ENCODE measurements at regions not wholly inside any gene's neighbourhood (a gene's known extent, or its start where the extent isn't known, plus 50 kb on each side); places are given as distances from the start of the nearest gene placed in this dataset.
"Not testable (repeated sequence)": the region's sequence is repeated elsewhere in the genome, so short reads cannot be mapped to it uniquely, and the experiment has no call there.

DNA sequence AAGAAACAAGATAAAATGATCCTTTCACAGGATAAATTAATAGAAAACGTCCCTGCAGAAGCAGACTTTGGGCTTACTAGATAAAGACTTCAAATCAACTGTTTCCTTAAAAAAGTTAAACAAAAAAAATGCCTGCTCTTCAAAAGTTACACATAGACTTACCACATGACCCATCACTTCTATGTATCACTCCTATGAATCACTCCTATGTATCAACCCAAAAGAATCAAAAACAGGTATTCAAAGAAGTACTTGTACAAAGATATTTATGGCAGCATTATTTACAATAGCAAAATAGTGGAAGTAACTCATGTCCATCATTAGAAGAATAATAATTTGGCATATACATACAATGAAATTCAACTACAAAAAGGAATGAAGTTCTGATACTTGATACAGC lies 56.3 kb upstream of the PRDM9 start:
- DNase-seq: no peak

DNA sequence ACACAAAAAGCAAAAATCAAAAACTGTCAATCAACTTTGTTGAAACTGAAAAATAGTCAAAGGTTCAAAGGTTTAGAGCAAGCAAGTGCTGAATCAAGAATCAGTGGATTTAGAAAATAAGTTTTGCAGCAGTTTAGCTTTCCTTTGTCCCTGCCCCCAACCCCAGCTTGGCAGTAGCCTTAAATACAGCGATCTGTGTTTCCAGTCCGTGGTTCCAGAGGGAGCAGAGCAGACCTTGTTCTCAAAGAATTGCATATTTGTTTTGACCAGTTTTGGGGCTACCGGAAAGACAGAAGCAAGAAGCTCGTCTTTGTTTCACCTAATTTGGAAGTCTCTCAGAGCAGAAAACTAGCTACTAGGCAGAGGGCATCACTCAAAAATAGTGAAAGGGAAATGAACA lies 57.2 kb upstream of the PRDM9 start:
- no peak for DNase-seq

DNA sequence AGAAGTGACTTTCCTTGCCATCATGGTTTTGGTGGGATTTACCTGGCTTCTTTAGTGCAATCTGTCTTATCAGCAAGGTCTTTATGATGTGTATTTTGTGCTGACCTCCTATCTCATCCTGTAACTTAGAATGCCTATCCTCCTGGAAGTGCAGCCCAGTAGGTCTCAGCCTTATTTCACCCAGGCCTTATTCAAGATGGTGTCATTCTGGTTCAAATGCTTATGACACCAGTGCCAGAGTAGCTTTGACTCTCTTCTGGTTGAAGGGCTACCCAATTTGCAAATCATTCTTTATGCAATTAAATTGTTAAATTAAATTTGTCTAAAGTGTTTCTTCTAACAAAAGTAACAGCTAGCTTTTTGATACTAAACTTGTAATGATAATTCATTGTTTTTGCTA lies 58.8 kb upstream of the PRDM9 start:
- no peak for DNase-seq

DNA sequence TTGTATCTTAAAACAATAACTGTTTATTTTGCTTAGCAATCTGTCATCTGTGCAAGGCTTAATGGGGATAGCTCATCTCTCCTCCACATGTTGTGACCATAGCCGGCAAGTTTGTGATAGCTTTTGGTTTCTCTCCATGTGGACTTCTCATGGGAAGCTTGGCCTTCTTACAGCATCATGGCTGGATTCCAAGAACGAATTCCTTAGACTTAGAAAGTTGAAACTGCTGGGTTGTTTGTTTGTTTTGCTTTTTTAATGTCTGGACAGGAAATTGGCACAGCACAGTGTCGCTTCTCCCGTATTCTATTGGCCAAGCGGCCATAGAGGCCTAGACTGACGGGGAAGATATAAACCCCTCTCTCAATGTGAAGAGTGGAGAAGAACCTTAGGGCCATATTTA lies 61.0 kb upstream of the PRDM9 start:
- DNase-seq: no peak

DNA sequence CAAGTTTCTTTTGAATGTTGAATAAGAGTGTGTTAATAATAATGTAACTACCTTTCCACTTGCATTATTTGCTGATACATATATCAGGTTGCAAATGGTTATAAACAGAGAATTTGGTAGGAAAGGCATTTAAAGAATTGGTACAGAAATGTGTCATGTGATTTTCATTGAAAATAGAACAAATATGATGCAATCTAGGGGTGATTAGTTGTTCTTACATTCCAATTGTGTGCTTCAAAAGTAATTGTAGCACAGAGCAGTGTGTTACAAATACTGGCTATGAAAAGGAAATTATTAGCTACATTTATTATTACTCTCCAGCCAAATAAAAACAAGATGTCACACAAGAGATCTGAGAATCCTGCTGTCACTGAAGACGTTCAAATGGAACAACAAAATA lies 61.8 kb upstream of the PRDM9 start:
- no peak for DNase-seq

DNA sequence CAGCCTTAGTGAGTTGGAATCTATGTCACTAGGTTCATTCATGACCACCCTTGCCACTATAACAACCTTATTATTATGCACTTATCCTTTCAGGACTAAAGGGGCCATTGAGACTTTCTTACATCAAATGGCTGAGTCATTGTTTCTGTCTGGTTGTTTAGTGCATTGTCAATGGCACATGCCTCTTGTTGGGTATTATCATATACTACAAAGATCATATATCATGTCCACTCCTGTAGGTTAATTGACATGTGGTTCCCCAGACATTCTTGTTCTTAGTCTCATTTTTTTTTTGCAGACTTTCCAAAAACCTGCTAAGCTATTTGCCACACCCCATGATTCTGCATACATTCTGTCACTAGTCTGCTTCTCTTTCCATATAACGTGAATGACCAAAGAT lies 66.7 kb upstream of the PRDM9 start:
- DNase-seq: no peak

DNA sequence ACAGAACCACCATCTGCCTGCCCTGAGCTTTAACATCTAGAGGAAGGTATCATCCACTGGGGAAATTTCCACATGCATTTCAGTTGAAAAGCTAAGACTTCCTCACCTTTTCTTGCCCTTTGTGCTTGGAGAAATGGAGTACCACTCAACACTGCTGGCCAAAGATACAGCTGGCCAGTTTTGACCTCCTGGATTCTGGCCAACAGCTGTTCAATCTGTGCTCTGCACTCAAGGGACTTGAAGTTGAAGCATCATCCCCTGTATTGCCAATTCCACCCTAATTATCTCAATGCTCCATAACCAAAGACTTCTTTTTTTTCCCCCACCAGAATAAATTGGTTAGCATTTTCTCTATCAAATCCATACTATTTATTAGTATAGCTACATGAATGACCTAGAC lies 70.4 kb upstream of the PRDM9 start:
- DNase-seq: no peak

DNA sequence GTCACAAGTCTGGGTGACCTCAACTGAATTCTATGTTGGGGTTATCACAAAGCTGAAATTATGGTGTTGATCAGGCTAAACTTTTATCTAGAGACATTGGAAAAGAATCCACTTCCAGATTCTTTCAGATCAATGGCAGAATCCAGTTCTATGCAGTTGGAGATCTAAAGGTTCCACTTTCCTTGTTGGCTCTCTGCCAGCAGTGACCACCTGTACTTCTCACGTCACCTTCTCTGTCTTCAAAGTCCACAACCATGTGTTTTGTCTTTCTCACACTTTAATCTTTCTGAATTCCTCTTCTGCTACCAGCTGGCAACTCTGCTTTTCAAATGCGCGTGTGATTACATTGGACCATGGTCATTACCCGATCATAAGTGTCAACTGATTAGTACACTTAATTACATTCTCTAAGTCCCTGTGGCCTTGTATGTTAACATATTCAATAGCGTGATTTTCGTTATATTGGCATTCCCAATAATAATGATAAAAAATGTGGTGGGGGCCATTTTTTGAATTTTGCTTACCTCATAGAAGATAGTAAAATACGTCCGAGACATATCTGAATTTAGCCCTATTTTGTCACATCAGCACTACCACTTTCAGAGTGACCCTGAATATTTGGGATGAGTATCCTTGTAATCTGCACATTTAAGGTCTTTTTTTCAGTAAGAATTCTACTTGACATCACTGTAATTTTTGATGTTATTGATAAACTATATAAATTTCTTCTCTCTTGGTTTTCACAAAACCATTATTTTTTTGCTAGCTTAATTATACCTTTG lies 73.7 kb upstream of the PRDM9 start:
- no peak for DNase-seq

DNA sequence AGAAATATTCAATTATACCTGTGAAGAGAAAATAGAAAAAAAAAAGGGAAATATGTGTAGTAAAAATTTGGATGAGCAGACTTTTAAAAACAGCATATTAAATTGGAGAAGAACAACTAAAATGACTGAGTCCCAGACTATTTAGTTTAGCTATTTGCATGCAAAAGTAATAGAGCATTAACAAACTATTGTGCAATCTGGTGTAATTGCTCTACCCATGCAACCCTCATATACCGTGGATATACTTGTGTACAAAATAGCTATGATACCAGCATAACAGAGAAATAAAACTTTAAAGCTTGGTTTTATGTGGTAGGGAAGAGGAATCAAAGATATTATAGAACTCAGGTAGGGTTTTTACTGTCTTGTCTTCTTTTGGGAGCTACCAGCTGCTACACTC lies 78.7 kb upstream of the PRDM9 start:
- DNase-seq: no peak

DNA sequence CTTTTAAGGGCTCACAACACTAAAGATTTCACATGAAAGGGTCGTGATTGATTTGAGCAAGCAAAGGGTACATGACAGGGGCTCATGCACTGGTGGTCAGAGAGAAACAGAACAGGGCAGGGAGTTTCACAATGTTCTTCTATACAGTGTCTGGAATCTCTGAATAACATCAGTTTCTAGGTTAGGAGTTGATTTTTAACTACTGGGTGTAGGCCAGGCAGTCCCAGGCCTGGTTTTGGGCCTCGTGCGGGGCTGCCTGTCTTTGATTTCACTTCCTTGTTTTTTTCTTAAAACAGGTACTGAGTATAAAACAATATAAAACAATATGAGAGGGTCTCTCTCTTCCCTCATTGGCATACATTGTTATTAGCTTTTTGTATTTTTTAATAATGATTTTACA lies 87.2 kb upstream of the PRDM9 start:
- not testable (repeated sequence) for DNase-seq

DNA sequence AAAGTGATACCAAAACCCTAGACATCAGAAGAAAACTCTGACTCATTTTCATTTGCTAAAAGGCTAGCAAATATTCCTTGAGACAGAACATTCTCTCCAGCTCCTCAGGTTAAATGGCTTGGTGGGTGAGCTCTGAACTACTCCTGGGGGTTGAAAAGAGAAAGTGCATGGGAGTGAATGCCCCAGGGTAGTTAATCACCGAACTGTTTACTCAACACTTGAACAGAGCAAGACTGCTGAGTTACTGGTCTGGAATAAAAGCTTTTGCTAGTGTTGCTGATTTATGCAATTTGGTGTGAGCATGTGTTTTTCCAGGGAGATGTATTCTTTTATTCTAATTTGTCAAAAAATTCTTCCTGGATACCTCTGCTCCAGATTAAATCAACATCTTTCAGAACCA lies 88.3 kb upstream of the PRDM9 start:
- peak; percentile 54 for DNase-seq

DNA sequence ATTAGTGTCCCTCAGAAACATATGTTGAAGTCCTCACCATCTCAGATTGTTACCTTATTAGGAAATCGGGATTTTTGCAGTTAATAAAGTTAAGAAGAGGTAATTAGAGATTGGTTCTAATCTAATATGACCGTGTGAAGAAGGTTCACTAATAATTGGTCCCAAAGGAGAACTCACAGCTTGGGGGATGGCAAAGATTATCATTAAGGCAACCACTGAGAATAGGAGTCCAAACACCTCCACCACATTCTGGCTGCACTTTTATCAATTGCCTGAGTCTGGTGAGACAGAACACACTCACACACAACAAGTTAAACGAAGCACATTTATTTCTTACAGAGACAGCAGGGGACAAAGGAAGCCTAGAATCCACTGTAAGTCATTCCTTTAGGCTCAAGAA lies 94.9 kb upstream of the PRDM9 start:
- DNase-seq: no peak

DNA sequence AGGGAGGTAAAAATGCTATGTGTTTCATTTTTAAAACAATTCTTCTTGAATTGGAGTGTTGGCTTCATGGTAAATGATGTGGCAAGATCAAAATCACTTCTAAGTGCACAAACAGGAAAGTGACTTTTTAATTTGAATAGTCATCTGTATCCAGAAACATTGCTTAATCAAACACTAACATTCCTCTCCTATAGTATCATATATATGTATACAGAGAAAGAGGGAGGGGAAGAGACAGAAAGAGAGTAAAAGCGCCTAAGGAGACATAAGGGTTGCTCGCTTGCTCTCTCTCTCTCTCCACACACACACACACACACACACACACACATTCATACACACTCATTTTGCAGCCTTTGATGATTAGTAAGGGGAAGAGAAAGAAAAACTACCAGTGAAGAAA lies 95.4 kb upstream of the PRDM9 start:
- no peak for DNase-seq

DNA sequence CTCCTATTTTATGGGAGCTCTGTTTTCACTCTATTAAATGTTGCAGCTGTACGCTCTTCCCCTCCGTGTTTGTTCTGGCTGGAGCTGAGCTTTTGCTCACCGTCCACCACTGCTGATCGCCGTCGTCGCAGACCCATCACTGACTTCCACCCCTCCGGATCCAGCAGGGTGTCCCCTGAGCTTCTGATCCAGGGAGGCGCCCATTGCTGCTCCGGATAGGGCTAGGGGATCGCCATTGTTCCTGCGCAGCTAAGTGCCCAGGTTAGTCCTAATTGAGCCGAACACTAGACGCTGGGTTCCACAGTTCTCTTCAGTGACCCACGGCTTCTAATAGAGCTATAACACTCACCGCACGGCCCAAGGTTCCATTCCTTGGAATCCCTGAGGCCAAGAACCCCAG lies 96.2 kb upstream of the PRDM9 start:
- no peak for DNase-seq

DNA sequence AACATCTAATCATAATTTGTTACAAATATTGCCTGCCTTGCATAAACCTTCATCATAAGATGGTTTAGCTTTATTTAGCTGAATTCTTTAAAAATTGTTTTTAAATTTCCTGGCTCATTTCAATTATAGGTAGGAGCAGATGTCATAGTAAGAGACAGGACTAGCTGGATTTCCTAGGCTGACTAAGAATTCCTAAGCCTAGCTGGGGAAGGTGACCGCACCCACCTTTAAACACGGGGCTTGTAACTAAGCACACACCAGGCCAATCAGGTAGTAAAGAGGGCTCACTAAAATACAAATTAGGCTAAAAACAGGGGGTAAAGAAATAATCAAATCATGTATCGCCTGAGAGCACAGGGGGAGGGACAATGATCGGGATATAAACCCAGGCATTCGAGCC lies 96.6 kb upstream of the PRDM9 start:
- not testable (repeated sequence) for DNase-seq

DNA sequence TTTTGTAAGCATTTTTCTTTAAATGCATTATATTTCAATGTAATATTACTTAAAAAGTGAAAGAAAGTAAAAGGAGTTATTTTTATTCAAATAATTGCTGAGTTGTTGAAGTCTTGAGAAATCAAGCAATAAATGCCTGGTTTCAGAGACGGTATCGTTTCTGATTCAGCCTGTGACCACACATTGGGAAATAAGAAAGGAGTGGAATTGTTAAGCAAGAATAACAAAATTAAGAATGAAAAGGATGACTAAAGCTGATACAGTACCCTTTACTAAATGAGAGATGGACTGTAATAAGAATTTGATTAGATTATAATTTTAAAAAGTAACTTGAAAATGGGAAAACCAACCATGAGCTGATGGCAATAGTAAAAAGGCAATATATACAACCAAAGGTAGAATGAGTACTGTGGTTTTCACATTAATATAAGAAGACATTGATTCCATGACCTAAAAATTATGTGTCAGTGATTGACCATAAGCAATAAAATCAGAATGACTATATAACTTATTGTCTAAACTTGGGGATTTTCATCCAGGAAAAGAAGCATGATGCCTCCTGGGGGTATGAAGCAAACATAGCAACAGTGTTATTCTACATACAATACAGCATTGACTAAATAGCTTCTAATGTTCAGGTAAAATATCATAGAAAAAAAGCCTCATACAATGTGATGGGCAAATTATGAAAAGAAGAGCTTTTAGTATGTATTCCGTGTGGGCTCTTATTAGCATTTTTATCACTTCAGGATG lies 101.9 kb upstream of the PRDM9 start:
- no peak for DNase-seq

DNA sequence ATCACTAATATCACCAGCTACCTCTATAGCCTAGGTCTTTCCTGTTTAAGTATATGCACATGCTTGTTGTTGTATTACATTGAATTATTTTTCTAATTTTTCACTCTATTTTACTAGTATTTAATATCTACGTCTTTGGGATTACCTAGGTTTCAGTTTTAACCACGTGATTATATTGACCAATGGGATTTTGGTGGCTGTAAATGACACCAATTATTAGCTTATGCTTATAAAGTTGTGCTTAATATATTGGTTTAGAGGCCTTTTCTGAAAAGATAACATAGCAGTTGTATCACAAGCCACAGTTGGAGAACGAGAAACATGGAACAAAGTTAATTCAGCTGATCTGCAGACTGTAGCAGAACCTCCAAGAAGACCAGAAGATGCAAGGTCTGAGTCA lies 104.8 kb upstream of the PRDM9 start:
- DNase-seq: no peak

DNA sequence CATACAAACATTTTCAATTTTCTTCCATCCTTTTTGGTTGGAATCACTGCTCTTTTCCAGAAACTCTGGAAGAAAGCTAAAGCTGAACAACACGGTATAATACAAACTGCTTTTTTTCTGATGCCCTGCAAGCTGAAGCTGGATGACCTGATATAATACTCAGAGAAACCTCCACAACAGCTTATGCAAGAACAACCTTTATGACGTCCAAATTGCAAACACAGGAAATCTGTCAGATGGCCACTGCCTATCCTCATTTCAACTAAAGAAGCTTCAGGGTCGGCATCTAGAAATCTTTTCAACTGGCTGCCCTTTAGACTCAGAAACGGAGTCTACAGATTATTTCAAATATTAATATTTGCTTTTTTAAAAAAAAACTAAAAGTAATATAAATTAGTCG lies 106.5 kb upstream of the PRDM9 start:
- DNase-seq: no peak

DNA sequence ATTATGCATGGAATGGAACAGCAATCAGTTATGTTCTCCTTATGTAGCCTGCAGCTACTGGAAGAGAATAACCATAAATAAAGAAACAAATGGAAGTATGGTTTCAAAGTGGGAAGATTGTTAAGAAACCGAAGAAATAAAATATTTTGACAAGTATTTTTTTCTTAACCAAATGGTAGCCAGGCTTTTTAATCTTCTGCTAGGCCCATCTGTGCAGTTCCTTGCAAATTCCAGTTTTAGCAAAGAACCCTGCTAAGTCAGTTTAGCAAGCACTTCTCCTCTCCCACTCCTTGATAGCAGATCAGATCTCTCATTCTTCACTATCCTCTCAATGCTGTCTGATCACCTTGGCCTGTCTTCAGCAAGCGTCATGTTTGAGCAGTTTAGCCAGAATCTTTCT lies 111.1 kb upstream of the PRDM9 start:
- no peak for DNase-seq

DNA sequence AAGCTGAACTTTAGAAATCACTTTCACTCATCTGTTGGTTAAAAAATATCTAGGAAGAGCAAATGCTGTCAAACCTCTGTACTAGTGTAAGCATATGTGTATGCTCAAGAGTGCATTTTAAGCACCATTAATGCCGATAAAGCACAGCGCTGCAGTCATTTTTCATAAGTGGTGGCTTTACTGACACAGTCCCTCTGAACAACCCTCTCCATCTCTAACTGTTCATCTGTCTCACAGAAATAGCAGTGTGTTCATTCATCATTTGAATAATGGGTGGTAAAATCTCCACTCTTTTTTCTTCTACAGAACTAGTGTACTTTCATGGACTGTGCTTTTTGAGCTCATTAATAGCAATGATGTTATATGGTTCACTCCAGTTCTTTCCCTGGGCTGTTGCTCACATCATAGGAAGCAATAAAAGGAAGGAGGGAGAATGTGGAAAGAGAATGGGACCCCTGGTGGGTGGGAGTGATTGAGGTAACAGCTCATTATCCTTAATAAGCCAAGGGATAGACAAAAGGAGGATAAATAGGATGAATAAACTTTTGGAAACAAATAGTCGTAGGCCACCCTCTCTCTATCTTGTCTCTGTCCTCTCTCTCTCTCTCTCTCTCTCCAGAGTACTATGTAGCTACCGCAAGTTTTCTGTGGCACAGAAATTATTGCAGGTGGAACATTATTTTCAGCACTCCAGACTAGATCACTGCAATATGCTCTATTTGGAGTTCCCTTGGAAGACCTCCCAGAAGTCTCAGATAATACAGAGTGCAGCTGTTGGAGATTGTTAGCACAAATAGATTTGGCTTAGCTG lies 117.9 kb upstream of the PRDM9 start:
- DNase-seq: no peak

DNA sequence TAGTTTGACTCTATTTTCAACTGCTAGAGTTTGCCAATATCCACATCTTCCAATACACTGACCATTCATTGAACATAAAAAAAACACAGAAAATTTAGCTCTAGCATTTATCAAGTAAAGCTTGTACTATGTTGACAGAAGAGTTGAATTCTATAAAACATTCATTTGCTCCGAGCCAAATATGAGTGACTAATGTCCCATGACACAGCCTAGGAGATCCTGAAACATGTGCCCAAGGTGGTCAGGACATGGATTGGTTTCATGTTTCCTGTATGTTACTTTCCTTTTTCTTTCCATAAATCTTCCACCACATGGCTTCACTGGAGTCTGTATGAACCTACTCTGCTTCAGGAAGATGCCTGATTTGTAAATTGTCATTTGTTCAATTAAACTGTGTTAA lies 122.4 kb upstream of the PRDM9 start:
- DNase-seq: no peak

DNA sequence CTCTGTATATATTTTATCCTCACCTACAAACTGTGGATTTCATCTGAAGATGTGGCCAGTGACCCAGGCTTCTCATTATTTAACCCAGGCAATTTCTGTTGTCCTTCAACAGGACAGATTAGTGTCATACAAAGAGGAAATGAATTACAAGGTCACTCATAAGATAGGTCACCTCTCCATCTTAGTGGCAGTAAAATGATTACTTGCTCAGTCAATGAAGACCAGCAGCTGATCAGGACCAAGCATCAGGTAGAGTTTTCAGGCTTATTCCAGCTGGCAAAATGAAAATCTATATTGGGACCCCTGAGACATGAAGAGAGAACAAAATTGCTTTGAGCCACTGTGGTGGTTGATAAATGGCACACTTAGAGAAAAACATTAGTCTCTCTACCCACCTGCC lies 135.2 kb upstream of the PRDM9 start:
- DNase-seq: no peak

DNA sequence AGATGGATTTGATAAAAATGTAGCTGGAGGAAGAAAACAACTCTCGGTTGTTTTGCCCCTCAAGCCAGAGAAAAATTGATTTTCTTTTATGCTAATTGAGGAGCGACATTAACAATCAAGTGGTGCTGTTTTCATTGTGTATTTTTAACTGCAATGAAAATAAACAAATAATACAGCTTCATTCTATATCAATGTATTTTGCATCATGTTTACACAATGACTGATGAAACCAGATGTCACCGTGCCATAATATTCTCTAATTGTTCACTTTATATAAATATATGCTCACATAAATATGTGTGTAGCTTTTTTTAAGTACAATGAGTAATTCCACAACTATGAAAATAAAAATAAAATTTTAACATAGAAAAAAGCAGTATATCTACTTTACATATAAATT lies 139.0 kb upstream of the PRDM9 start:
- DNase-seq: no peak

DNA sequence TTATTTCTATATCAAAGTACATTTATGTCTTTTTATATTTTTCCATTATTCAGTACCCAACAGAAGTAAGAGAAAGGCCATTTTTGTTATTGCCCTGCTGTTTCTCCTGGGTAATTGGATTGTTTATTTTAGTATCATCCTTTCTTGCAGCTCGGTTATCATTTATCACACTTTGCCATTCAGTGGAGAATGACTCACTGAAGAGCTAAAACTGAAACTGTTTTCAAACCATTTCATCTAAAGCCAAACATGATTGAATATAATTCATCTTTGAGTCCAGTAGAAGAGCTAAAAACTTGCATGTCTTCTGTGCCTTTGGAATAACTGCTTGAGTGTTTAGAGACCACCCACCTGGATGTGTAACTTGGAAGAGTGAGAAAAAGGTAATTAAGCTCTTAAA lies 139.5 kb upstream of the PRDM9 start:
- no peak for DNase-seq
